OCI-LY7 (cell line): ENCODE measurements at regions not wholly inside any gene's neighbourhood (a gene's known extent, or its start where the extent isn't known, plus 50 kb on each side); places are given as distances from the start of the nearest gene placed in this dataset.

ENCODE experiments used
- BruUV-seq: library from RNA; stranded (reverse); fragments of 400-500 nt; replicated peaks from 2 replicates; lab custom pipeline; 2021; lab: Mats Ljungman, UMichigan
- CTCF ChIA-PET: fragments of 300-600 bp; sonication (Branson Sonifier 250); formaldehyde crosslinking; loops from one replicate; lab custom pipeline; 2022; ENCODE audit warnings: antibody characterized with exemption; ENCODE audit not compliant: unreplicated experiment; lab: Charles Lee
- POLR2A ChIA-PET: fragments of 300-600 bp; sonication (Branson Sonifier 250); formaldehyde crosslinking; loops from one replicate; lab custom pipeline; 2022; ENCODE audit warnings: antibody characterized with exemption; lab: Charles Lee
- DNase-seq: peaks from one replicate; pipeline ENCODE4 v3.0.0-alpha.2; 2015; ENCODE audit warnings: low spot score
- H2AFZ ChIP-seq: fragments of 200-600 bp; sonication (generic), shearing (Covaris generic); 2 replicates; pipeline ENCODE4 v1.6.1; 2014; ENCODE audit warnings: mild to moderate bottlenecking, antibody characterized with exemption, low read length, moderate library complexity
- H3K27ac ChIP-seq: fragments of 200-600 bp; sonication (generic); 2 replicates; pipeline ENCODE4 v1.5.1; 2014; ENCODE audit warnings: mixed run types, low read depth, mild to moderate bottlenecking, moderate library complexity, low read length, inconsistent platforms; ENCODE audit not compliant: poor library complexity, severe bottlenecking
- H3K36me3 ChIP-seq: fragments of 200-600 bp; sonication (generic); 2 replicates; pipeline ENCODE4 v1.6.1; 2014; ENCODE audit warnings: mild to moderate bottlenecking, antibody characterized with exemption, low read length, moderate library complexity, mixed read lengths; ENCODE audit not compliant: insufficient read depth
- H3K4me1 ChIP-seq: fragments of 200-600 bp; sonication (generic); 2 replicates; pipeline ENCODE4 v1.5.1; 2014; ENCODE audit warnings: mild to moderate bottlenecking, low read length; ENCODE audit not compliant: insufficient read depth, poor library complexity, severe bottlenecking
- H3K4me2 ChIP-seq: fragments of 200-600 bp; sonication (generic); 2 replicates; pipeline ENCODE4 v1.6.1; 2014; ENCODE audit warnings: mild to moderate bottlenecking, low read length
- H3K4me3 ChIP-seq: fragments of 200-600 bp; sonication (generic); 2 replicates; pipeline ENCODE4 v1.5.1; 2014; ENCODE audit warnings: mild to moderate bottlenecking, low read depth, low read length; ENCODE audit not compliant: poor library complexity, severe bottlenecking
- H3K79me2 ChIP-seq: fragments of 200-600 bp; sonication (generic); 2 replicates; pipeline ENCODE4 v1.6.1; 2016; ENCODE audit warnings: low read depth, mild to moderate bottlenecking, low read length, moderate library complexity, mixed read lengths; ENCODE audit not compliant: insufficient read depth
- H3K9me2 ChIP-seq: fragments of 200-600 bp; sonication (generic); 2 replicates; pipeline ENCODE4 v1.6.1; 2016; ENCODE audit warnings: mild to moderate bottlenecking, low read length, mixed read lengths; ENCODE audit not compliant: insufficient read depth
- H3K9me3 ChIP-seq: fragments of 200-600 bp; sonication (generic); 2 replicates; pipeline ENCODE4 v1.6.1; 2014; ENCODE audit warnings: mild to moderate bottlenecking, mixed run types, low read length, mixed read lengths
- H4K20me1 ChIP-seq: fragments of 200-600 bp; sonication (generic); 2 replicates; pipeline ENCODE4 v1.6.1; 2014; ENCODE audit warnings: mild to moderate bottlenecking, antibody characterized with exemption, low read length, moderate library complexity, mixed read lengths; ENCODE audit not compliant: insufficient read depth
- CTCF ChIP-seq: fragments of 200-600 bp; sonication (generic); conservative IDR thresholded peaks from 2 replicates; pipeline ENCODE4 v1.5.1; 2014; ENCODE audit warnings: mild to moderate bottlenecking, antibody characterized with exemption, low read length, moderate library complexity, mixed read lengths
- EZH2phosphoT487 ChIP-seq: fragments of 200-600 bp; sonication (generic); IDR thresholded peaks from 2 replicates; pipeline ENCODE4 v1.6.1; 2018; ENCODE audit warnings: low read depth, borderline replicate concordance, mild to moderate bottlenecking, mixed run types, antibody characterized with exemption, low read length, moderate library complexity, mixed read lengths
- intact Hi-C: fragments of 100-400 bp; cut with micrococcal nuclease; formaldehyde crosslinking; loops from one replicate; pipeline ENCODE4 v1.10.0; 2022; ENCODE audit not compliant: unreplicated experiment

GRCh38 chr4:18751083-18751482 is 729.5 kb upstream of the LCORL start:
- H2AFZ ChIP-seq = no peak overlapping the region
- H4K20me1 ChIP-seq = no peaks in the 10 kb centered on the region
- no peak for DNase-seq
- intact Hi-C loops = no loop called here
- BruUV-seq = no TSS peak
- H3K27ac ChIP-seq = no peak overlapping the region
- TF ChIP-seq CTCF (no peak), EZH2phosphoT487 (no peak)
- CTCF ChIA-PET = no interaction called here
- POLR2A ChIA-PET = interaction anchor here (0.6 to 1.0 kb wide), 2 partner anchors 10 to 465 kb away, joined by 3 read pairs; no protein-coding TSS in a partner anchor
- no peaks in the 10 kb centered on the region for H3K4me1 ChIP-seq
- H3K4me2 ChIP-seq = no peak overlapping the region
- no peaks in the 10 kb centered on the region for H3K36me3 ChIP-seq
- H3K4me3 ChIP-seq = no peak overlapping the region
- no peaks in the 10 kb centered on the region for H3K79me2 ChIP-seq
- H3K9me2 ChIP-seq = no peaks in the 10 kb centered on the region
- peaks cover 4% of the 10 kb centered on the region; the same call in 1 of the 2 replicates for H3K9me3 ChIP-seq

- H3K36me3 ChIP-seq = no peaks in the 10 kb centered on the region
- no peak overlapping the region for H3K4me2 ChIP-seq
- H3K27ac ChIP-seq = no peak overlapping the region
- intact Hi-C loops = no loop called here
- H3K4me3 ChIP-seq = no peak overlapping the region
- no peaks in the 10 kb centered on the region for H3K79me2 ChIP-seq
- H2AFZ ChIP-seq = no peak overlapping the region
- BruUV-seq = no TSS peak
- CTCF ChIA-PET = no interaction called here
- no peak for DNase-seq
- no peaks in the 10 kb centered on the region for H3K4me1 ChIP-seq
- H4K20me1 ChIP-seq = no peaks in the 10 kb centered on the region
- peaks cover 4% of the 10 kb centered on the region; the same call in 1 of the 2 replicates for H3K9me3 ChIP-seq
- H3K9me2 ChIP-seq = no peaks in the 10 kb centered on the region
- TF ChIP-seq EZH2phosphoT487 (no peak), CTCF (no peak)
- POLR2A ChIA-PET = no interaction called here
Observed at GRCh38 chr4:18749391-18749790, 727.8 kb upstream of the LCORL start.

- no peaks in the 10 kb centered on the region for H3K36me3 ChIP-seq
- no TSS peak for BruUV-seq
- peaks cover 8% of the 10 kb centered on the region for H3K4me1 ChIP-seq
- no peaks in the 10 kb centered on the region for H3K9me3 ChIP-seq
- CTCF ChIA-PET = no interaction called here
- no peak overlapping the region for H3K4me2 ChIP-seq
- no peak overlapping the region for H2AFZ ChIP-seq
- POLR2A ChIA-PET = interaction anchor here (0.7 to 1.0 kb wide), 2 partner anchors 8 to 406 kb away, joined by 3 read pairs; no protein-coding TSS in a partner anchor
- intact Hi-C loops = no loop called here
- H3K4me3 ChIP-seq = no peak overlapping the region
- TF ChIP-seq CTCF = no peak
- TF ChIP-seq EZH2phosphoT487 = no peak
- no peaks in the 10 kb centered on the region for H4K20me1 ChIP-seq
- no peaks in the 10 kb centered on the region for H3K79me2 ChIP-seq
- no peak overlapping the region for H3K27ac ChIP-seq
- H3K9me2 ChIP-seq = no peaks in the 10 kb centered on the region
- DNase-seq = no peak
Observed at GRCh38 chr4:18736551-18736950, 715.0 kb upstream of the LCORL start.
